Head of caudate nucleus (tissue), 42 donors: ENCODE measurements at regions not wholly inside any gene's neighbourhood (a gene's known extent, or its start where the extent isn't known, plus 50 kb on each side); places are given as distances from the start of the nearest gene placed in this dataset.
A peak's percentile ranks its signal among the peaks of the same experiment; 100 is the strongest.

Source experiments
- DNase-seq, 42 donors: peaks; one replicate each; pipeline versions ENCODE4 v3.0.0 to v3.0.0-alpha.2; 2020 to 2021; ENCODE audit warnings: mixed read lengths in 7 of 42
- intact Hi-C: fragments of 100-400 bp; cut with DNase I; formaldehyde crosslinking; loops from one replicate; pipeline ENCODE4 v1.15.0; 2022

DNA sequence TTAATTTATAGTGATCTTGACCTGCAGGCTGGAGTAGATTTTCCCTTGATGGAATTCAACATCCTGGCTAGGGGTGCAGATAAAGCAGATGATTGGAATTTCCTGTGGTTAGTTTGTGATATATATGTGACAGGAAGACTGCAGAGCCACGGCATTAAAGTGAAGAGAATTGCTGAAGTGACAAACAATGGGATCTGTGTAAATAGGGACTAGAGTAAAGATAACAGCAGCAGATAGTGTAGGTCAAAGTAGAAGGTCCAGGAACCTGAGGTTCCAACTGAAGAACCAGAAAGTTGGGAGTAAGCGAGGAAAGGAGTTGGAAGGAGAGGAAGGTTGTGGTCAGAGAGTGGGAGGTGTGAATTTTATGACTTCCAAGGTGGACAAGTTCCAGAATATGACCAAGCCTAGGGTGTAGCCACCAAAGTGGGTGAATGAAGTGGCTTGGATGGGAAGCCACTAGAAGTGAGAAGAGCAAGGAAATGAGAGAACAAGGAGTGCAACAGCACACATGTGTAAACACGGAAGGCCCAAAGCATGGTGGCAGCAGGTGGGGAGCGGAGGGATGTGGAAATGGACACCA is 325.0 kb downstream of the RAB28 start:
- DNase-seq, result no peak
- intact Hi-C loops, result no loop called here

DNA sequence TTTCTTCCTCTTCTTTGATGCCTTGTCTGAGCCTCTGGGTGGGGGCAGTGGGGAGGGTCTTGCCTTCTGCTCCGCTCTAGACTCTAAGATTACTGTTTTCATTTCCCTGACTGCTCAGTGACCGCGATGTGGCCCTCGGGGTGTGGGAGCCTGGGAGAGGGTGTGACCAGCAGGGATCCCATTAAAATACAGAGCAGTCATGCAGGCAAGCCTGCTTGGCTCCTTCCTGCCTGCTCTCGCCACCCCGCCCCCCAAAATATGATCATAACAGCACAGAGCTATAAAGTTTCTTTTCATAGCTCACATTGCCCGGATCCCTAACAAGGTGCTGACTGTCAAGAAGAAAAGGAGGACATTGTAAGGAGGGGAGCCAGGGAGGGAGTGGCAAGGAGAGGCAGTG is 332.9 kb downstream of the RAB28 start:
- no peak for DNase-seq
- intact Hi-C loops, result no loop called here

- no peak for DNase-seq
- intact Hi-C loops, result no loop called here
These were observed 340.7 kb downstream of the RAB28 start for GRCh38 chr4:13143222-13144070.

- intact Hi-C loops, result no loop called here
- DNase-seq, result no peak
These were observed 341.4 kb downstream of the RAB28 start for GRCh38 chr4:13142726-13143125.

GRCh38 chr4:13142191-13142590 is 341.9 kb downstream of the RAB28 start:
- intact Hi-C loops, result no loop called here

GRCh38 chr4:13137390-13137789 is 346.8 kb downstream of the RAB28 start:
- intact Hi-C loops, result no loop called here
- no peak for DNase-seq

More at GRCh38 chr4:13142191-13142590, 341.9 kb downstream of the RAB28 start:
- DNase-seq, result no peak

DNA sequence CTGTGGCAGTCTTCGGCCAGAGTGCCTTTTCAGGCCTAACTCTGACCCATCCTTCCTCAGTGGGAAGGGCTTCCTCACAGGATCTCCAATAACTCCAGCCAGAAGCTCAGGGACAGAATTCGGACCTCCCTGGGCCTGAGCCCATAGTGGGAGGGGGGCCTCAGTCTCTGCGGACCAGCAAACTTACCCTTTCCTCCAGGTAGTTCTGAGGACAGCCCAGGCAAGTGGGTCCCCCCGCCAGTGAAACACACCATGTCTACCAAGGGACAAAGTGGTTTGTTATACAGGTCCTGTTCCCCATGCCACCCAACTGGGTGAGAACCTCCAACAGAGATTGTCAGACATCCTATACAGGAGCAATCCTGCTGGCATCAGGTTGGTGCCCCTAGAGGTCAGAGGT is 350.4 kb downstream of the RAB28 start:
- intact Hi-C loops, result no loop called here
- no peak for DNase-seq

GRCh38 chr4:13130848-13131247 is 353.3 kb downstream of the RAB28 start:
- no peak for DNase-seq
- intact Hi-C loops, result no loop called here

GRCh38 chr4:13129095-13129494 is 355.0 kb downstream of the RAB28 start:
- no peak for DNase-seq
- intact Hi-C loops, result no loop called here

GRCh38 chr4:13126976-13127910 is 356.9 kb downstream of the RAB28 start:
- no peak for DNase-seq

DNA sequence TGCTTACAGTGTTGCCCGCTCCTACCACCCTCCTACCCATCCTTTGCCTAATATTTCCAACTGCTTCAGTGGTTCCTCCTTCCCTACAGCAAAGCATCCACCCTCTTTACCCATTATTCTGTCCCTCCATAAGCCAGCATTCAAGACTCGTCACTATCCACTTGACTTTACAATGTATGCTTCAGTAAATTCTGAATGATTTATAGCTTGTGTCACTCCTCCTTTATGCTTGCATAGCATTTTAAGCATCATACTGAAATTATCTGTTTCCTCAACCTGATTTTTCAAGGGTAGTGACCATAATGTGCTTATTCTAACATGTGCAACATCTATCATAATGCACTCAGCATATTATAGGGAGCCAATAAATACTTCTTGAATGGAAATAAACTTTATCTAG is 365.5 kb downstream of the RAB28 start:
- no peak for DNase-seq
- intact Hi-C loops, result no loop called here

More at GRCh38 chr4:13126976-13127910, 356.9 kb downstream of the RAB28 start:
- intact Hi-C loops, result no loop called here

- intact Hi-C loops, result no loop called here
- no peak for DNase-seq
These were observed 367.0 kb downstream of the RAB28 start for GRCh38 chr4:13117185-13117584.

DNA sequence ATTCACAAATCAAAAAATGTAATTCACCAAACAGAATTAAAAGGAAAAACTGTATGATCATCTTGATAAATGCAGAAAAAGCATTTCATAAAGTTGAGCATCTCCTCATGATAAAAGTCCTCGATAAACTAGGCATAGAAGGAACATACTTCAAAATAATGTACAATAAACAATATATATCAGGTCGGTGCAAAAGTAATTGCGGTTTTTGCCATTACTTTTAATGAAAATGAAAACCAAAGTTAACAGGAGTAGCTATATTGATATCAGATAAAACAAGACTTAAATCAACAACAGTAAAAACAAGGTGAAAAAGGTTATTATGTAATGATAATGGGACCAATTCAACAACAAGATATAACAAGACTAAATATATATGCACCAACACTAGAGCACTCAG is 372.1 kb downstream of the RAB28 start:
- no peak for DNase-seq
- intact Hi-C loops, result no loop called here

- intact Hi-C loops, result no loop called here
- no peak for DNase-seq
These were observed 374.6 kb downstream of the RAB28 start for GRCh38 chr4:13109536-13109935.

GRCh38 chr4:13108096-13108495 is 376.0 kb downstream of the RAB28 start:
- intact Hi-C loops, result no loop called here

DNA sequence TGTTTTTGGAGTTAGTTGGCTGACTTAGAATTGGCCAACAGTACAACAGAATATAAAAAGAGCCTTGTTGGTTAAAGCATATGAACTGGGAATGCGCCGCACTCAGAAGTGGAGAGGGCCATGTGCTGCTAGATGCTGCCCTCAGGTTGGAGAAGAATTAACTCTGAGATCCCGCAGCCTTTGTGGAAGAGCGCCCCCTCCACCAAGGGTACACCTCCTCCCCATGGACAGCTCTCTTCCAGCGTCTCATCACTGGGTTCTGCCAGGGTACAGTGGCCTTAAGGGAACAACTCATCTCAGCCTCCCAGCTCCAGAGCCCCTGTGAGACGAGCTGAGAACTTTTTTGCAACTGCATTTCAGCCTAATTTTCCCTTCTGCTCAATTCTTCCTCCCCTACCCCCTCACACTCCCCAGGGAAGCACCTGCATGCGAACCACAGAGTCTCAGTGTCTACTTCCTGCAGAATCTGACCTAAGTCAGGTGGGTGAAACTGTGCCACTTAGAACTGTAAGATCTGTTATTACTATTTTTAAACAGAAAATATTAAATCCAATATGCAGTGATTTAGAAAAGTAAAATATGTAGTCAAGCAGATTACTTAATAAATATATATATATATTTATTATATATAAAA is 380.6 kb downstream of the RAB28 start:
- no peak for DNase-seq
- intact Hi-C loops, result no loop called here

More at GRCh38 chr4:13108096-13108495, 376.0 kb downstream of the RAB28 start:
- DNase-seq, result no peak

DNA sequence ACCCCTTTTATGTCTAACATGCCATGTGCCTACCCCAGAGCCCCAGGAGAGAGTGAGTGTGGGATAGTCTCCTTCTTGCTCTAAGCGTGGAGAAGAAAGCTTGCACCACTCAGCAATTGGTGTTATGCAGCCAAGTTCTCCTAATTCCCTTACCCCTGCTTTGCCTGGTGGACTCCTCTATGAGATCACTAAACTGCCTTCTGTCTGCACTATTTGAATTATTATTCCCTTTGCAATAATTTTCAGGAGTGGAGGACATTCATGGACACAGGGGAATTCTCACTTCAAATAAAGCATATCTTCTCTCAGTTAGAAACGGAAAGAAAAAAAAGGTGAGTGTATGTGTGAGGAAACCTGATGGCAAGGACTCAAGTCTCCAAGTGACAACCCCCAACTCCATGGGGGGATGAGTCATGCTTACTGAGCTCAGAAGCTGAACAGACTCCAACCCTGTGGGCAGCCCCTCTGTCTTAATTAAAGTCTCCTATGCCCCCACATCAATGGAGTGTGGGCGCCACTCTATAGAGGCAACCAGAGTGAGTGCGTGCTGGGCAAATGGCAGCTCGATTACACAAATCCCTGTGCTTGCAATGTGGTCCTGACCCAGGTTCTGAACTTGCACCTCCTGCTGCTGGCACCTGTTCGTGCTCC is 381.9 kb downstream of the RAB28 start:
- intact Hi-C loops, result no loop called here
- peak in 3 of 42 donors; percentile 3 to 40 (median 7) for DNase-seq

GRCh38 chr4:13097971-13098370 is 386.2 kb downstream of the RAB28 start:
- intact Hi-C loops, result no loop called here
- no peak for DNase-seq

- DNase-seq, result no peak
- intact Hi-C loops, result no loop called here
These were observed 388.4 kb downstream of the RAB28 start for GRCh38 chr4:13095722-13096121.
